HG03342 (cell line): ENCODE measurements at regions not wholly inside any gene's neighbourhood (a gene's known extent, or its start where the extent isn't known, plus 50 kb on each side); places are given as distances from the start of the nearest gene placed in this dataset.

Source experiments
- ATAC-seq: cut with Tn5 transposase; IDR thresholded peaks from one replicate; pipeline ENCODE4 v1.9.1; 2021; ENCODE audit warnings: mild to moderate bottlenecking, moderate library complexity; ENCODE audit not compliant: unreplicated experiment

- no peak for ATAC-seq
These were observed 120.4 kb upstream of the KLF7 start for GRCh38 chr2:207286106-207286505.

GRCh38 chr2:207288628-207289027 lies 122.9 kb upstream of the KLF7 start:
- peak; percentile 47 for ATAC-seq

GRCh38 chr2:207289295-207290018 lies 123.7 kb upstream of the KLF7 start:
- ATAC-seq: no peak

GRCh38 chr2:207290833-207291624 lies 125.3 kb upstream of the KLF7 start:
- no peak for ATAC-seq

- ATAC-seq: peak; percentile 37
These were observed 126.0 kb upstream of the KLF7 start for GRCh38 chr2:207291625-207292252.

- no peak for ATAC-seq
These were observed 130.7 kb upstream of the KLF7 start for GRCh38 chr2:207296265-207296948.

- no peak for ATAC-seq
These were observed 135.1 kb upstream of the KLF7 start for GRCh38 chr2:207300817-207301216.

GRCh38 chr2:207304761-207305160 lies 139.0 kb upstream of the KLF7 start:
- ATAC-seq: no peak

- ATAC-seq: no peak
These were observed 142.9 kb upstream of the KLF7 start for GRCh38 chr2:207308519-207309224.

- peak; percentile 85 for ATAC-seq
These were observed 145.7 kb upstream of the KLF7 start for GRCh38 chr2:207311316-207312005.

GRCh38 chr2:207312006-207312356 lies 146.2 kb upstream of the KLF7 start:
- ATAC-seq: no peak

- ATAC-seq: no peak
These were observed 148.2 kb upstream of the KLF7 start for GRCh38 chr2:207313947-207314346.

- ATAC-seq: no peak
These were observed 149.4 kb upstream of the KLF7 start for GRCh38 chr2:207315131-207315530.

- ATAC-seq: no peak
These were observed 150.7 kb upstream of the KLF7 start for GRCh38 chr2:207316484-207316883.

GRCh38 chr2:207316906-207317305 lies 151.2 kb upstream of the KLF7 start:
- no peak for ATAC-seq

- ATAC-seq: no peak
These were observed 151.7 kb upstream of the KLF7 start for GRCh38 chr2:207317378-207317984.

GRCh38 chr2:207318181-207318628 lies 152.5 kb upstream of the KLF7 start:
- ATAC-seq: no peak

- ATAC-seq: no peak
These were observed 153.6 kb upstream of the KLF7 start for GRCh38 chr2:207319316-207319715.

GRCh38 chr2:207320381-207321159 lies 154.8 kb upstream of the KLF7 start:
- ATAC-seq: no peak
